ENCODE measurements at regions not wholly inside any gene's neighbourhood (a gene's known extent, or its start where the extent isn't known, plus 50 kb on each side); places are given as distances from the start of the nearest gene placed in this dataset.

- Histone ChIP-seq H3K36me3 (ENCODE audit: insufficient read depth, low read length) (no peaks in the 10 kb centered on the region), H3K27ac (no peak overlapping the region), H3K4me3 (no peak overlapping the region), H3K9me3 (ENCODE audit: low read depth, low read length) (no peaks in the 10 kb centered on the region), H3K9ac (ENCODE audit: insufficient read length) (no peak overlapping the region)
- TF ChIP-seq EZH2 (IDR thresholded peaks at IDR 0.05): no peak
- no peak for DNase-seq (ENCODE audit: low read depth, low spot score)
Observed at GRCh38 chr1:73775896-73776295, 422.1 kb downstream of the LRRIQ3 start.

GRCh38 chr1:73772941-73773340 is 425.0 kb downstream of the LRRIQ3 start:
- TF ChIP-seq EZH2 (IDR thresholded peaks at IDR 0.05) (no peak), POLR2AphosphoS5 (IDR thresholded peaks at IDR 0.05; ENCODE audit: borderline replicate concordance, low read depth, low read length) (no peak), FOXP2 (optimal IDR thresholded peaks at IDR 0.05; ENCODE audit: control extremely low read depth, extremely low read length, insufficient read depth) (no peak)
- no peak overlapping the region for H3K4me3 ChIP-seq

GRCh38 chr1:73771396-73771795 is 426.6 kb downstream of the LRRIQ3 start:
- TF ChIP-seq FOXP2 (optimal IDR thresholded peaks at IDR 0.05; ENCODE audit: control extremely low read depth, extremely low read length, insufficient read depth) (no peak), EZH2 (IDR thresholded peaks at IDR 0.05) (no peak), POLR2AphosphoS5 (IDR thresholded peaks at IDR 0.05; ENCODE audit: borderline replicate concordance, low read depth, low read length) (no peak)
- no peak for DNase-seq (ENCODE audit: low read depth, low spot score)
- no peak overlapping the region for H3K27ac ChIP-seq

More at GRCh38 chr1:73772941-73773340, 425.0 kb downstream of the LRRIQ3 start:
- no peak for DNase-seq (ENCODE audit: low read depth, low spot score)
- no peaks in the 10 kb centered on the region for H3K9me3 ChIP-seq (ENCODE audit: low read depth, low read length)
- H3K27ac ChIP-seq: no peak overlapping the region
- H3K36me3 ChIP-seq (ENCODE audit: insufficient read depth, low read length): no peaks in the 10 kb centered on the region
- no peak overlapping the region for H3K9ac ChIP-seq (ENCODE audit: insufficient read length)

GRCh38 chr1:73770109-73770905 is 427.7 kb downstream of the LRRIQ3 start:
- Histone ChIP-seq H3K27ac (no peak overlapping the region), H3K36me3 (ENCODE audit: insufficient read depth, low read length) (no peaks in the 10 kb centered on the region), H3K9ac (ENCODE audit: insufficient read length) (no peak overlapping the region), H3K4me3 (no peak overlapping the region), H3K9me3 (ENCODE audit: low read depth, low read length) (no peaks in the 10 kb centered on the region)
- TF ChIP-seq FOXP2 (optimal IDR thresholded peaks at IDR 0.05; ENCODE audit: control extremely low read depth, extremely low read length, insufficient read depth): no peak
- no peak for TF ChIP-seq EZH2 (IDR thresholded peaks at IDR 0.05)
- no peak for TF ChIP-seq POLR2AphosphoS5 (IDR thresholded peaks at IDR 0.05; ENCODE audit: borderline replicate concordance, low read depth, low read length)
- DNase-seq (ENCODE audit: low read depth, low spot score): no peak

More at GRCh38 chr1:73771396-73771795, 426.6 kb downstream of the LRRIQ3 start:
- no peaks in the 10 kb centered on the region for H3K9me3 ChIP-seq (ENCODE audit: low read depth, low read length)
- no peak overlapping the region for H3K4me3 ChIP-seq
- no peaks in the 10 kb centered on the region for H3K36me3 ChIP-seq (ENCODE audit: insufficient read depth, low read length)
- H3K9ac ChIP-seq (ENCODE audit: insufficient read length): no peak overlapping the region

- Histone ChIP-seq H3K9ac (ENCODE audit: insufficient read length) (no peak overlapping the region), H3K27ac (no peak overlapping the region), H3K9me3 (ENCODE audit: low read depth, low read length) (no peaks in the 10 kb centered on the region), H3K4me3 (no peak overlapping the region), H3K36me3 (ENCODE audit: insufficient read depth, low read length) (no peaks in the 10 kb centered on the region)
- DNase-seq (ENCODE audit: low read depth, low spot score): no peak
- TF ChIP-seq EZH2 (IDR thresholded peaks at IDR 0.05) (no peak), POLR2AphosphoS5 (IDR thresholded peaks at IDR 0.05; ENCODE audit: borderline replicate concordance, low read depth, low read length) (no peak), FOXP2 (optimal IDR thresholded peaks at IDR 0.05; ENCODE audit: control extremely low read depth, extremely low read length, insufficient read depth) (no peak)
Observed at GRCh38 chr1:73766786-73767348, 431.1 kb downstream of the LRRIQ3 start.

GRCh38 chr1:73765551-73766233 is 432.3 kb downstream of the LRRIQ3 start:
- no peak for TF ChIP-seq EZH2 (IDR thresholded peaks at IDR 0.05)
- Histone ChIP-seq H3K36me3 (ENCODE audit: insufficient read depth, low read length) (no peaks in the 10 kb centered on the region), H3K9ac (ENCODE audit: insufficient read length) (no peak overlapping the region), H3K4me3 (no peak overlapping the region), H3K9me3 (ENCODE audit: low read depth, low read length) (no peaks in the 10 kb centered on the region), H3K27ac (no peak overlapping the region)
- no peak for DNase-seq (ENCODE audit: low read depth, low spot score)

GRCh38 chr1:73761559-73761958 is 436.4 kb downstream of the LRRIQ3 start:
- no peak overlapping the region for H3K9ac ChIP-seq (ENCODE audit: insufficient read length)
- TF ChIP-seq POLR2AphosphoS5 (IDR thresholded peaks at IDR 0.05; ENCODE audit: borderline replicate concordance, low read depth, low read length): no peak
- no peak for TF ChIP-seq FOXP2 (optimal IDR thresholded peaks at IDR 0.05; ENCODE audit: control extremely low read depth, extremely low read length, insufficient read depth)
- no peak for TF ChIP-seq EZH2 (IDR thresholded peaks at IDR 0.05)
- no peak overlapping the region for H3K4me3 ChIP-seq
- H3K9me3 ChIP-seq (ENCODE audit: low read depth, low read length): no peaks in the 10 kb centered on the region
- DNase-seq (ENCODE audit: low read depth, low spot score): no peak
- H3K27ac ChIP-seq: no peak overlapping the region
- H3K36me3 ChIP-seq (ENCODE audit: insufficient read depth, low read length): no peaks in the 10 kb centered on the region

- H3K27ac ChIP-seq: no peak overlapping the region
Observed at GRCh38 chr1:73759011-73759410, 439.0 kb downstream of the LRRIQ3 start.

More at GRCh38 chr1:73759011-73759410, 439.0 kb downstream of the LRRIQ3 start:
- H3K36me3 ChIP-seq (ENCODE audit: insufficient read depth, low read length): no peaks in the 10 kb centered on the region
- H3K4me3 ChIP-seq: no peak overlapping the region
- no peak for DNase-seq (ENCODE audit: low read depth, low spot score)
- H3K9ac ChIP-seq (ENCODE audit: insufficient read length): no peak overlapping the region
- TF ChIP-seq FOXP2 (optimal IDR thresholded peaks at IDR 0.05; ENCODE audit: control extremely low read depth, extremely low read length, insufficient read depth): no peak
- no peak for TF ChIP-seq POLR2AphosphoS5 (IDR thresholded peaks at IDR 0.05; ENCODE audit: borderline replicate concordance, low read depth, low read length)
- no peak for TF ChIP-seq EZH2 (IDR thresholded peaks at IDR 0.05)
- no peaks in the 10 kb centered on the region for H3K9me3 ChIP-seq (ENCODE audit: low read depth, low read length)
